ENCODE measurements at regions not wholly inside any gene's neighbourhood (a gene's known extent, or its start where the extent isn't known, plus 50 kb on each side); places are given as distances from the start of the nearest gene placed in this dataset.

DNA sequence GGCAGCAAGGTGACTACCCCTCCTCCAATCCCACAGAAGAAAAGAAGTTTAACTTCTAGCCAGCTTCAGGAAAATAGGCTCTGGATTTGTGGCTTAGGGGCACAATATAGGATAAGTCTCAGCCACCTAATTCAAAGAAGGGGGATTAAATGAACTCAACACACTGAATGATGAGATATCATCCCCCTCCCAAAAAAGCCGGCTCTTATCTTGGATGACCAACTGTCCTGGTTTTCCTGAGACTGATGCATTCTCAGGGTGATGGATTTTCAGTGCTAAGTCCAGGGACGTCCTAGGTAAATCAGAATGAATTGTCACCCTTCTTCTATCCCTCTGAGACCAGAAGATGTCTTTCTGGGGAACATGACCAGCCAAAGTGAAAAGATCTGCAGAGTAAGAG, 487.0 kb upstream of the PROK2 start:
- TF ChIP-seq, protein P1, sequence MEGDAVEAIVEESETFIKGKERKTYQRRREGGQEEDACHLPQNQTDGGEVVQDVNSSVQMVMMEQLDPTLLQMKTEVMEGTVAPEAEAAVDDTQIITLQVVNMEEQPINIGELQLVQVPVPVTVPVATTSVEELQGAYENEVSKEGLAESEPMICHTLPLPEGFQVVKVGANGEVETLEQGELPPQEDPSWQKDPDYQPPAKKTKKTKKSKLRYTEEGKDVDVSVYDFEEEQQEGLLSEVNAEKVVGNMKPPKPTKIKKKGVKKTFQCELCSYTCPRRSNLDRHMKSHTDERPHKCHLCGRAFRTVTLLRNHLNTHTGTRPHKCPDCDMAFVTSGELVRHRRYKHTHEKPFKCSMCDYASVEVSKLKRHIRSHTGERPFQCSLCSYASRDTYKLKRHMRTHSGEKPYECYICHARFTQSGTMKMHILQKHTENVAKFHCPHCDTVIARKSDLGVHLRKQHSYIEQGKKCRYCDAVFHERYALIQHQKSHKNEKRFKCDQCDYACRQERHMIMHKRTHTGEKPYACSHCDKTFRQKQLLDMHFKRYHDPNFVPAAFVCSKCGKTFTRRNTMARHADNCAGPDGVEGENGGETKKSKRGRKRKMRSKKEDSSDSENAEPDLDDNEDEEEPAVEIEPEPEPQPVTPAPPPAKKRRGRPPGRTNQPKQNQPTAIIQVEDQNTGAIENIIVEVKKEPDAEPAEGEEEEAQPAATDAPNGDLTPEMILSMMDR (IDR thresholded peaks at IDR 0.05; ENCODE audit: low read length), result no peak
- TF ChIP-seq EZH2 (optimal IDR thresholded peaks at IDR 0.05; ENCODE audit: low read depth, low read length), result no peak
